ENCODE measurements at regions not wholly inside any gene's neighbourhood (a gene's known extent, or its start where the extent isn't known, plus 50 kb on each side); places are given as distances from the start of the nearest gene placed in this dataset.

DNA sequence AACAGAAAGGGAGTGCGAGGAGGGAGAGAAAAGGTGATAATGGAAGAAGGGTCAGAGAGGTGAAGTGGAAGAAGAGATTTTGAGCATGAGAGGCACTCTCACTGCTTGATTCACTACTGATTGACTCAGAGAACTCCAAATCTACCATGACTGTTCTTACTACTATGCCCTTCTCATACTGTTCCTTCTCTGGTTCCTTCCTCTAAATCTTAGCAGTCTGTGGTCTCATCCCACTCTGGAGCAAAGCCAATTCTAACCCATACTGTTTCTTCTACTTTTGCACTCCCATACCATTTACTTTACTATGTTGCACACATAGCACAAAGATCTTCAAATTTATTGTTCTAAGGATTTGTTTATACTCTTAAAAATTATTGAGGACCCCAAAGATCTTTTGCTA, 100.8 kb downstream of the DTWD1 start:
- TF ChIP-seq, protein P1, sequence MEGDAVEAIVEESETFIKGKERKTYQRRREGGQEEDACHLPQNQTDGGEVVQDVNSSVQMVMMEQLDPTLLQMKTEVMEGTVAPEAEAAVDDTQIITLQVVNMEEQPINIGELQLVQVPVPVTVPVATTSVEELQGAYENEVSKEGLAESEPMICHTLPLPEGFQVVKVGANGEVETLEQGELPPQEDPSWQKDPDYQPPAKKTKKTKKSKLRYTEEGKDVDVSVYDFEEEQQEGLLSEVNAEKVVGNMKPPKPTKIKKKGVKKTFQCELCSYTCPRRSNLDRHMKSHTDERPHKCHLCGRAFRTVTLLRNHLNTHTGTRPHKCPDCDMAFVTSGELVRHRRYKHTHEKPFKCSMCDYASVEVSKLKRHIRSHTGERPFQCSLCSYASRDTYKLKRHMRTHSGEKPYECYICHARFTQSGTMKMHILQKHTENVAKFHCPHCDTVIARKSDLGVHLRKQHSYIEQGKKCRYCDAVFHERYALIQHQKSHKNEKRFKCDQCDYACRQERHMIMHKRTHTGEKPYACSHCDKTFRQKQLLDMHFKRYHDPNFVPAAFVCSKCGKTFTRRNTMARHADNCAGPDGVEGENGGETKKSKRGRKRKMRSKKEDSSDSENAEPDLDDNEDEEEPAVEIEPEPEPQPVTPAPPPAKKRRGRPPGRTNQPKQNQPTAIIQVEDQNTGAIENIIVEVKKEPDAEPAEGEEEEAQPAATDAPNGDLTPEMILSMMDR (IDR thresholded peaks at IDR 0.05), result no peak
- TF ChIP-seq POLR2A (IDR thresholded peaks at IDR 0.05), result no peak

Measured in heart left ventricle (tissue), 13 donors.